ENCODE measurements at regions not wholly inside any gene's neighbourhood (a gene's known extent, or its start where the extent isn't known, plus 50 kb on each side); places are given as distances from the start of the nearest gene placed in this dataset.

GRCh38 chr6:14273191-14273590 is 155.6 kb downstream of the CD83 start:
- TF ChIP-seq CTCF (IDR thresholded peaks at IDR 0.05), result no peak
- TF ChIP-seq EP300 (IDR thresholded peaks at IDR 0.05), result no peak
- TF ChIP-seq POLR2AphosphoS5 (IDR thresholded peaks at IDR 0.05), result no peak
